Hypothalamus (tissue), 51 donors: ENCODE measurements at regions not wholly inside any gene's neighbourhood (a gene's known extent, or its start where the extent isn't known, plus 50 kb on each side); places are given as distances from the start of the nearest gene placed in this dataset.
"Not testable (repeated sequence)": the region's sequence is repeated elsewhere in the genome, so short reads cannot be mapped to it uniquely, and the experiment has no call there.

Experiments used
- DNase-seq, 51 donors: peaks; one replicate each; lab custom pipeline; 2025; lab: John Stamatoyannopoulos, UW

DNA sequence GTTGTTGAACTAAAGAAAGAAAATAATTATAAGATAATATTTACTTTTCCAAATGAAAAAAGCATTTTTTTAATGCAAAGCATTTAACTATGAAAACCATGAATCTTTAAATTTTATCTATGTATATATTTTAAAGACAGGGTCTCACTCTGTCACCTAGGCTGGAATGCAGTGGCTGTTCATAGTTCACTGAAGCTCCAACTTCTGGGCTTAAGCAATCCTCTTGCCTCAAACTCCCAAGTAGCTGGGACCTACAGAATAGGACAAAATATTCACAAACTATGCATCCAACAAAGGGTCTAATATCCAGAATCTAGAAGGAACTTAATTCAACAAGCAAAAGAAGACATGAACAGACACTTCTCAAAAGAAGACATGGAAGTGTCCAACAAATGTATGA, 55.9 kb upstream of the ALB start:
- DNase-seq, result no peak

- DNase-seq, result no peak
Measured at GRCh38 chr4:73347497-73347896, 56.6 kb upstream of the ALB start.

DNA sequence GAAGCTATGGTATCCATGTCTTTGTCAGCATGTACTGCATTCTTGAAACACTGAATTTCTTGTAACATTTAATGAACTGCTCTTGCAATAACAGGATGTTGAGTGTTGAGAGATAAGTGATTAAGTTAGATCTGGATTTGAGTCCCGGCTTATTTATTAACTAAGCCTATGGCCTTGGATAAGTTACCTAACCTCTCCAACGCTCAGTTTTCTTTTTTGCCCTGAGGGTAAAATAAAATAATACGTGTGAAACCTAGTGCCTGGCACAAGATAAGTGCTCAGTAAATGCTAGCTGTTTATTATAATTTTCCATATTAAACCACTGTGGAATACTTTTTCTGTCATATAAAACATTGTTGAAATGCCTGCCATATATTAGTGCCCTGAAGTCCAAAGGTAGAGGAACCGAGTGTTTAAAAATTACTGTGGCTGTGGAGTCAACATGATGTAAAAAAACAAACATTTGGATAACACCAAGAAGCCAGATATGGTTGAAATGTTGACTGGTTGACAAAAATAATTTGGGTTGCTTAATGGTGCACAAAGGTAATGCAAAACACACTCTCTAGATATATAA, 58.6 kb upstream of the ALB start:
- DNase-seq, result no peak

- no peak for DNase-seq
Measured at GRCh38 chr4:73344106-73344505, 60.0 kb upstream of the ALB start.

DNA sequence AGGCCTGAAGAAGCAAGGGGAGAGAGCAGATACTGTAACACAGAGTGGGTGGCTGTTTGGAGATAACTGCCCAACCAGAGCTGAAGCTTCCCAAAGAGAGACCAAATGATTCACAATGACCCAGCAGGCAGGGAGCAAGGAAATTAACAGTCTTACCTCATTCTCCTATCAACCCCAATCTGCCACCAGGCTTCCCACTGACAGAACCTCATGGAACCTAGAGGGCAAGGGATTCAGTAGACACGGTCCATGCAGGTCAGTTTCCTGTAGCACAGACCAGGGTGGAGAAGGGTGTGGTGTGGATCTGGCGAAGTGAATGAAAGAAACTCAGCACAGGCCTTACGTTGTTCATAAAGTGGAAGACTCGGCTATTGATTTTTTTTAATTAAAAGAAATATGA, 60.7 kb upstream of the ALB start:
- DNase-seq, result no peak

GRCh38 chr4:73341454-73341853, 62.6 kb upstream of the ALB start:
- peak in 36 of 51 donors; percentile 0 to 67 (median 12) for DNase-seq

DNA sequence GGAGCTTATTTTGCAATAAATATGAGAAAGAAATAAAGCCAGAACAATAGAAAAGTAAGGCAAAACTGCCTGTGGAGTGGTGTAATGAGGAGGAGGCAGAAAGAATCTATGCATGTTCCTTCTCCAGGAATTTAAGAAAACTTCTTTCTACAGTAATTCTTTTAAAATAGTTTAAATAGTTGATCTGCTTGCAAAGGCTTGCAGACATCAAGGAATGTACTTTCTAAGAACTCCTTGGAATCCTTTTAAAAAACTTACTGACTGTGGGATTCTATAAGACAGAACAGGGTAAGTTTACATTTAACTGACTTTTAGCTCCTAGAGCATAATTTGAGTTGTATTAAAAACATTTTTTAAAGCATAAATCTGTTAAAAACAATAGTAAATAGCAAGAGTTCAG, 63.2 kb upstream of the ALB start:
- no peak for DNase-seq

GRCh38 chr4:73335679-73336078, 68.4 kb upstream of the ALB start:
- no peak for DNase-seq

- not testable (repeated sequence) for DNase-seq
Measured at GRCh38 chr4:73332012-73332411, 72.1 kb upstream of the ALB start.

- DNase-seq, result no peak
Measured at GRCh38 chr4:73329300-73329699, 70.7 kb upstream of the ANKRD17 start.

DNA sequence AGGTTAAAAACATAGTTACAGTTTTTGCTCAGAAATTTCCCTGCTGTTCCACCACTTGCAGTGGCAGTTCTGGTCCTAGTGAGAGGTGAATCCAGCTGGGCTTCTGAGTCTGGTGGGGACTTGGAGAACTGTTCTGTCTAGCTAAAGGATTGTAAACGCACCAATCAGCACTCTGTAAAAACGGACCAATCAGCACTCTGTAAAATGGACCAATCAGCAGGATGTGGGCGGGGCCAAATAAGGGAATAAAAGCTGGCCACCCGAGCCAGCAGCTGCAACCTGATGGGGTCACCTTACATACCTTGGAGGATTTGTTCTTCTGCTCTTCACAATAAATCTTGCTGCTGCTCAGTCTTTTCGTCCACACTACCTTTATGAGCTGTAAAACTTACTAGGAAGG, 67.2 kb upstream of the ANKRD17 start:
- not testable (repeated sequence) for DNase-seq

- no peak for DNase-seq
Measured at GRCh38 chr4:73317092-73317491, 58.5 kb upstream of the ANKRD17 start.

DNA sequence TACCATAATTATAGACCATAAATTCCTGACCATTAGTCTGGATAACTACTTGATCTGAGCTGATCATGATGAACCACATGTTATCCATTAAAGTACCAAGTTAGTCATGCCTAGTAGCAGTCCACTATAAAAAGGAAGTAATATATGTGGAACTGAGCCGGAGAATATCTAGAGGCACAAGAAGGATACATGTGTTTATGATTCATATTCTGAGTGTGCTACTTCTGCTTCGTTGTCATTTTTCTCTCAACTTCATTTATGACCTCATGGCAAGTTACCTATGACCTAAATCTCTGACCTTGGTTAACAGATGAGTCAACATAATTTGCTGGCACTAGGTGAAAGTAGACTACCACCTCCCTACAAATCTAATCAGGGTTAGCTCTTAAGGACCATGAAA, 56.5 kb upstream of the ANKRD17 start:
- no peak for DNase-seq

GRCh38 chr4:73312967-73313366, 54.4 kb upstream of the ANKRD17 start:
- DNase-seq, result no peak

DNA sequence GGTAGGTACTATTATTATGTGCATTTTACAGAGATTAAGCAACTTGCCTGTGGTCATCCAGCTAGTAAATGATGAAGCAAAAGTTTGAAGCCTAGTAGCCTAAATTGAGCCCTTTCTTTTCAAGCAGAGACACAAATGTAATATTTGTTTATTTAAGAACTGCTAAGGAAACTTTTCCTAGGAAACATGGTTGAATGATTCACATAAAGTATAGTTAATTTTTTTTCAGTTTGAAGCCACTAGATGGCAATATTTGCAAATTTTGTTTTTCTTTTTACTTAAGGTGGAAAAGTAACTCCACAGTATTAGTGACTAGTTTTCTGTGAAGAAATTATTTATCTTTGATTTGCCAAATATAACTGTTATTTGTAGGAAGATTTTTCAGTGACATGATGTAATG, 52.8 kb upstream of the ANKRD17 start:
- DNase-seq, result peak in 1 of 51 donors; percentile 2

GRCh38 chr4:73309211-73309610, 50.6 kb upstream of the ANKRD17 start:
- DNase-seq, result no peak
